Activated naive CD8-positive, alpha-beta T cell treated with anti-CD3 and anti-CD28 coated beads, Interleukin-2, amount 10 ng/mL, durations not matched to agents 7 days and 5 days (primary cell): ENCODE measurements at regions not wholly inside any gene's neighbourhood (a gene's known extent, or its start where the extent isn't known, plus 50 kb on each side); places are given as distances from the start of the nearest gene placed in this dataset.

Experiments used
- ATAC-seq: fragments of 150-1000 bp; cut with Tn5 transposase; one replicate; pipeline ENCODE4 v1.10.0; 2021; ENCODE audit warnings: low read depth, moderate library complexity
- POLR2A ChIA-PET: fragments of 350-600 bp; sonication (Branson Sonifier 250); formaldehyde crosslinking; loops from one replicate; lab custom pipeline; 2021; ENCODE audit warnings: antibody characterized with exemption; lab: Charles Lee
- DNase-seq: peaks from one replicate; pipeline ENCODE4 v3.0.0; 2021
- H3K27ac Mint-ChIP-seq: one replicate; pipeline ENCODE4 v1.8.0; 2022; ENCODE audit warnings: mild to moderate bottlenecking, mixed read lengths
- H3K27me3 Mint-ChIP-seq: one replicate; pipeline ENCODE4 v1.8.0; 2022; ENCODE audit warnings: mild to moderate bottlenecking, moderate library complexity, mixed read lengths
- H3K36me3 Mint-ChIP-seq: one replicate; pipeline ENCODE4 v1.8.0; 2021; ENCODE audit warnings: mild to moderate bottlenecking, mixed read lengths
- H3K4me1 Mint-ChIP-seq: one replicate; pipeline ENCODE4 v1.8.0; 2021; ENCODE audit warnings: mixed read lengths
- H3K4me3 Mint-ChIP-seq: one replicate; pipeline ENCODE4 v1.8.0; 2022; ENCODE audit warnings: mild to moderate bottlenecking, moderate library complexity, mixed read lengths
- H3K9me3 Mint-ChIP-seq: one replicate; pipeline ENCODE4 v1.8.0; 2021; ENCODE audit warnings: mixed read lengths

GRCh38 chr4:12173496-12173895 lies 744.8 kb upstream of the HS3ST1 start:
- Mint-ChIP-seq H3K27ac (no peak overlapping the region), H3K27me3 (no peaks in the 10 kb centered on the region), H3K36me3 (no peaks in the 10 kb centered on the region), H3K9me3 (no peaks in the 10 kb centered on the region), H3K4me3 (no peak overlapping the region), H3K4me1 (no peaks in the 10 kb centered on the region)
- no peak for ATAC-seq
- DNase-seq, result no peak
- POLR2A ChIA-PET, result no interaction called here

GRCh38 chr4:12172198-12172973 lies 743.7 kb upstream of the HS3ST1 start:
- Mint-ChIP-seq H3K4me1 (no peaks in the 10 kb centered on the region), H3K27me3 (no peaks in the 10 kb centered on the region), H3K9me3 (no peaks in the 10 kb centered on the region), H3K36me3 (no peaks in the 10 kb centered on the region), H3K27ac (no peak overlapping the region), H3K4me3 (no peak overlapping the region)
- POLR2A ChIA-PET, result no interaction called here
- no peak for ATAC-seq
- DNase-seq, result no peak

GRCh38 chr4:12170308-12170707 lies 741.6 kb upstream of the HS3ST1 start:
- Mint-ChIP-seq H3K9me3 (no peaks in the 10 kb centered on the region), H3K27me3 (no peaks in the 10 kb centered on the region), H3K4me1 (no peaks in the 10 kb centered on the region), H3K36me3 (no peaks in the 10 kb centered on the region), H3K4me3 (no peak overlapping the region), H3K27ac (no peak overlapping the region)
- DNase-seq, result no peak
- POLR2A ChIA-PET, result no interaction called here
- no peak for ATAC-seq

- no peak for DNase-seq
- POLR2A ChIA-PET, result no interaction called here
- Mint-ChIP-seq H3K4me3 (no peak overlapping the region), H3K27me3 (no peaks in the 10 kb centered on the region), H3K4me1 (no peaks in the 10 kb centered on the region), H3K36me3 (no peaks in the 10 kb centered on the region), H3K9me3 (no peaks in the 10 kb centered on the region), H3K27ac (no peak overlapping the region)
- no peak for ATAC-seq
These were observed 736.9 kb upstream of the HS3ST1 start for GRCh38 chr4:12165616-12166015.

- Mint-ChIP-seq H3K27ac (no peak overlapping the region), H3K27me3 (no peaks in the 10 kb centered on the region), H3K4me3 (no peak overlapping the region), H3K4me1 (no peaks in the 10 kb centered on the region), H3K9me3 (peaks cover 4% of the 10 kb centered on the region), H3K36me3 (no peaks in the 10 kb centered on the region)
- ATAC-seq, result no peak
- no peak for DNase-seq
- POLR2A ChIA-PET, result no interaction called here
These were observed 717.6 kb upstream of the HS3ST1 start for GRCh38 chr4:12146339-12146738.

GRCh38 chr4:12145768-12146167 lies 717.1 kb upstream of the HS3ST1 start:
- H3K27me3 Mint-ChIP-seq, result no peaks in the 10 kb centered on the region
- ATAC-seq, result no peak
- H3K4me3 Mint-ChIP-seq, result no peak overlapping the region
- H3K27ac Mint-ChIP-seq, result no peak overlapping the region
- H3K9me3 Mint-ChIP-seq, result peaks cover 3% of the 10 kb centered on the region
- no peak for DNase-seq
- POLR2A ChIA-PET, result no interaction called here
- no peaks in the 10 kb centered on the region for H3K4me1 Mint-ChIP-seq
- H3K36me3 Mint-ChIP-seq, result no peaks in the 10 kb centered on the region

- POLR2A ChIA-PET, result no interaction called here
- no peak for ATAC-seq
- no peak for DNase-seq
- Mint-ChIP-seq H3K36me3 (no peaks in the 10 kb centered on the region), H3K27ac (no peak overlapping the region), H3K27me3 (no peaks in the 10 kb centered on the region), H3K4me1 (no peaks in the 10 kb centered on the region), H3K4me3 (no peak overlapping the region), H3K9me3 (peaks cover 1% of the 10 kb centered on the region)
These were observed 716.4 kb upstream of the HS3ST1 start for GRCh38 chr4:12145106-12145505.

GRCh38 chr4:12144051-12144450 lies 715.4 kb upstream of the HS3ST1 start:
- Mint-ChIP-seq H3K27ac (no peak overlapping the region), H3K9me3 (peaks cover 1% of the 10 kb centered on the region), H3K27me3 (no peaks in the 10 kb centered on the region), H3K4me3 (no peak overlapping the region), H3K36me3 (no peaks in the 10 kb centered on the region), H3K4me1 (no peaks in the 10 kb centered on the region)
- no peak for DNase-seq
- no peak for ATAC-seq
- POLR2A ChIA-PET, result no interaction called here

- Mint-ChIP-seq H3K4me1 (no peaks in the 10 kb centered on the region), H3K27me3 (no peaks in the 10 kb centered on the region), H3K27ac (no peak overlapping the region), H3K36me3 (no peaks in the 10 kb centered on the region), H3K4me3 (no peak overlapping the region), H3K9me3 (peaks cover 2% of the 10 kb centered on the region)
- DNase-seq, result no peak
- POLR2A ChIA-PET, result no interaction called here
- ATAC-seq, result no peak
These were observed 712.2 kb upstream of the HS3ST1 start for GRCh38 chr4:12140864-12141263.

- Mint-ChIP-seq H3K27me3 (no peaks in the 10 kb centered on the region), H3K27ac (no peak overlapping the region), H3K9me3 (peaks cover 2% of the 10 kb centered on the region), H3K4me1 (no peaks in the 10 kb centered on the region), H3K4me3 (no peak overlapping the region), H3K36me3 (no peaks in the 10 kb centered on the region)
- no peak for DNase-seq
- ATAC-seq, result no peak
- POLR2A ChIA-PET, result no interaction called here
These were observed 710.6 kb upstream of the HS3ST1 start for GRCh38 chr4:12139296-12139695.

- H3K27me3 Mint-ChIP-seq, result no peaks in the 10 kb centered on the region
- no peak overlapping the region for H3K4me3 Mint-ChIP-seq
- no peak for ATAC-seq
- no peak for DNase-seq
- no peaks in the 10 kb centered on the region for H3K4me1 Mint-ChIP-seq
- H3K36me3 Mint-ChIP-seq, result no peaks in the 10 kb centered on the region
- peaks cover 2% of the 10 kb centered on the region for H3K9me3 Mint-ChIP-seq
- POLR2A ChIA-PET, result no interaction called here
- H3K27ac Mint-ChIP-seq, result no peak overlapping the region
These were observed 709.8 kb upstream of the HS3ST1 start for GRCh38 chr4:12138488-12138887.

GRCh38 chr4:12137575-12137974 lies 708.9 kb upstream of the HS3ST1 start:
- H3K4me3 Mint-ChIP-seq, result no peak overlapping the region
- no peaks in the 10 kb centered on the region for H3K27me3 Mint-ChIP-seq
- H3K9me3 Mint-ChIP-seq, result peaks cover 2% of the 10 kb centered on the region
- DNase-seq, result no peak
- no peak for ATAC-seq
- H3K4me1 Mint-ChIP-seq, result no peaks in the 10 kb centered on the region
- no peak overlapping the region for H3K27ac Mint-ChIP-seq
- POLR2A ChIA-PET, result no interaction called here
- H3K36me3 Mint-ChIP-seq, result no peaks in the 10 kb centered on the region

- ATAC-seq (no peak), DNase-seq (no peak)
- POLR2A ChIA-PET, result no interaction called here
- Mint-ChIP-seq H3K4me3 (no peak overlapping the region), H3K9me3 (peaks cover 2% of the 10 kb centered on the region), H3K27ac (no peak overlapping the region), H3K27me3 (no peaks in the 10 kb centered on the region), H3K4me1 (no peaks in the 10 kb centered on the region), H3K36me3 (no peaks in the 10 kb centered on the region)
These were observed 697.8 kb upstream of the HS3ST1 start for GRCh38 chr4:12126474-12126873.

GRCh38 chr4:12124138-12124537 lies 695.4 kb upstream of the HS3ST1 start:
- no peaks in the 10 kb centered on the region for H3K36me3 Mint-ChIP-seq
- H3K4me1 Mint-ChIP-seq, result no peaks in the 10 kb centered on the region
- H3K4me3 Mint-ChIP-seq, result no peak overlapping the region
- H3K27ac Mint-ChIP-seq, result no peak overlapping the region
- no peaks in the 10 kb centered on the region for H3K9me3 Mint-ChIP-seq
- ATAC-seq, result no peak
- no peaks in the 10 kb centered on the region for H3K27me3 Mint-ChIP-seq
- DNase-seq, result no peak
- POLR2A ChIA-PET, result no interaction called here
